Raji (cell line): ENCODE measurements at regions not wholly inside any gene's neighbourhood (a gene's known extent, or its start where the extent isn't known, plus 50 kb on each side); places are given as distances from the start of the nearest gene placed in this dataset.

Source experiments
- POLR2A ChIP-seq: IDR thresholded peaks from 2 replicates; pipeline ENCODE4 v1.6.1; 2011; ENCODE audit warnings: low read depth, low read length, control low read depth; ENCODE audit not compliant: insufficient read depth

DNA sequence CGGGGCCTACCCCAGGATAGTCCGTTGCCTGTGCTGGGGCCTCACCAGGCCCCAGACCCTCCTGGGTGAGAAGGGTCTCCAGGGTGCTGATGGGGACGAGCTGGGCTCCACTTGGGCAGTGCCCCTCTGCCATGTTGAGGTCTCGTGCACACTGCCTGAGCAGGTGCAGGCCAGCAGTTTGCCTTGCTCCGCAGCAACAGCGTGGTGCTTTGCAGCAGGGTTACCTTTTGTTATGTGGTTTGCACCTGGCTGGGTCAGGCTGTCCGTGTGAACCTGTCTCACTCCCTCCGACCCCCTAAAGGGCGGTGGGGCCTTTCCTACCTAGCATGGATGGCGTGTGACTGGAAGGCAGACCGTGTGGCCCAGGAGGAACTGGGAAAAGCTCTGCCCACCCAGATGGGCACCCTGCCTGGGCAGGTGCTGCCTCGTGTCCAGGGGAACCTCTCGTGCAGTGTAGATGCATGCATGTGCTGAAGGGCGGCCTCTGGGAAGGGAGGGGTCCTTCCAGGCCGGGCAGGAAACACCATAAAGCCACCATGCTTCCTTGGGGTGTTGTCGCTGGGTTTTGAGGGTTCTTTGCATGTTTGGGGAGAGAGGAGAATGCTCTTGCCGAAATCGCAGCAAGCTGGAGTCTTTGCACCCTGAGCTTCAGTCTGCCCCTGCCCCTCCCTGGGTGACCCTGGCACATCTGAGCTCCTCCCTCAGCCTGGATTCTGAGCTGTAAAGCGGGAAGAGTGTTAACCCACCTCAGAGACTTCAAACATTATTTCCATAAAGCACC lies 75.4 kb upstream of the PPARA start:
- TF ChIP-seq POLR2A = no peak

DNA sequence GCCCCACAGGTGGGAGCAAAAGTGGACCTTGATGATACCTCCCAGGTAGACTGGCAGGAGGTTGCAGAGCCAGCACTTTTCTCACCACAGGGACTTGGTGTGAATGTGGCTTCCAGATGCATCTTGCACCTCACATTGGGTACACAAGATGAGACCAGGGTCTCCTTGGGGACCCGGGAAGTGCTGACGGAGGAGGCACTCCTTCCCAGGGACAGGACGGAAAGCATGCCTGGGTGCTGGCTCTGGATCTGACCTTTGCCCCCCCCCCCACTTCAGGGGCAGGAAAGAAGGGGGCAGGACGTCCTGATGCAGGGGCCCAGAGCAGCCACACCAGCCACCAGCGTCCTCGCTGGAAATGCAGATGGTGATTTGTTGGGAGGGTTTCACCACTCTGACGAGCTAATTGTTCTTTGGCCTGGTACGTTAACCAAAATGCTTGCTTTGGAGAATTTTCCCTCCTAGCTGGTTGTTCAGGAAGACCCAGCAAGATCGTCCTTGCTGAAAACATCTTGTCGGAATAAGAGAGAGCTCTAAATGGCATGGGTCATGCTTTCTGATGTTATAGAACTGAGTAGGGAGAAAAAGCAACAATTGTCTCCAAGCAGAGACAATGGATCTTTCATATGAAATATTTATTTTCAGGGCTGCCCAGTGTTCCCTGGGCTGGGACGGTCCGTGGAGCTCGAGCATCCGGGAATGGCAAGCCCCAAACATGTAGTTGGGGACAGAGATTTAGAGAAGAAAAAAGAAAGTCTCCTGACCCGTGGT lies 74.4 kb upstream of the PPARA start:
- TF ChIP-seq POLR2A = no peak

DNA sequence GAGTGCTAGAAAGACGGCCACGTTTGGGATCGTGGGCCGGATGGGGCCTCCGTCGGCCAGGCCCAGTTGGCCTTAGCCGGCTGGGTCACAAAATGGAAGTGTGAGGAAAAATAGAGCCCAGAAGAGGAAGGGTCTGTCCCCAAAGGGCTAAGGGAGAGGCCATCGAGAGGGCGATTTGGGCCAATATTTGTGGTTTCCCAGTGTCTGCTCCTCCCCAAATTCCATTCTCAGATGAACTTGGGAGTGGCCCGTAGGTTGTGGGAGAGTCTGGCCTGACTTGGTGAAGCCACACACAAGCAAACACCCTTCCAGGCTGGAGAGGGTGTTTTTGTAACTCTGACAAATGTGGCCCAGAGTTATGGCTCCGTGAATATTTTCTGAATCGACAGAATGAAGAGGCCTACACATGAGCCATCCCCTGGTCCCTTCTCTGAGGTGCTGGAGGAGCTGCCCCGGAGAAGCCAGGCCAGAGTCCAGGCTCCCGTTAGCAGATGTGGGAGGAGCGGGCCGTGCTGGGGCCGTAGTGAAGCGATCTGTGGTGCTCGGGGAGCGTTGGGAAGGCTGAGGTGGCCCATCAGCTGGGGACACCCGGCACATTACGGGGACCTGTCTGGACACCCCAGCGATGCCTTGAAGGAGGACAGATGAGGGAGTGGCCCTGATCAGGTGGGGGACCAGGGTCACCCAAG lies 73.5 kb upstream of the PPARA start:
- no peak for TF ChIP-seq POLR2A

DNA sequence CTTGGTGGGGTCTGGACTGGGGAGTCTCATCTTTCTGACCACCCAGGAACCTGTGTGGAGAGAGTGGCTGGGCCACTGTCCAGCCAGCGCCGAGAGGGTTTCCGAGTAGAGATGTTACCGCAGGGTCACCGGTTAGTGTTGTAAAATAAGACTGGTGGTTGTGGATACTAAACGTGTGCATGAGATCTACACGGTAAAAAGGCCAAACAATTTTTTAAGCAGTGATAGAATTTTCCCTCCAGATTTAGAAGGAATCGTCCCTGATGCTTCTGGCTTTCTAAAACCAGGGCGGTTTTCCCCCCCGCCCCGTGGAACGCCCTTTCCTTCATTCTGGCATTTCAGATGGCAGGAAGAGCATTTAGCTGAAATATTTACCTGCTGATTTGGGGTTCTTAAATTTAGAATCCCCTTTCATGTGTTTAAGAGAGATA lies 72.6 kb upstream of the PPARA start:
- TF ChIP-seq POLR2A = no peak

DNA sequence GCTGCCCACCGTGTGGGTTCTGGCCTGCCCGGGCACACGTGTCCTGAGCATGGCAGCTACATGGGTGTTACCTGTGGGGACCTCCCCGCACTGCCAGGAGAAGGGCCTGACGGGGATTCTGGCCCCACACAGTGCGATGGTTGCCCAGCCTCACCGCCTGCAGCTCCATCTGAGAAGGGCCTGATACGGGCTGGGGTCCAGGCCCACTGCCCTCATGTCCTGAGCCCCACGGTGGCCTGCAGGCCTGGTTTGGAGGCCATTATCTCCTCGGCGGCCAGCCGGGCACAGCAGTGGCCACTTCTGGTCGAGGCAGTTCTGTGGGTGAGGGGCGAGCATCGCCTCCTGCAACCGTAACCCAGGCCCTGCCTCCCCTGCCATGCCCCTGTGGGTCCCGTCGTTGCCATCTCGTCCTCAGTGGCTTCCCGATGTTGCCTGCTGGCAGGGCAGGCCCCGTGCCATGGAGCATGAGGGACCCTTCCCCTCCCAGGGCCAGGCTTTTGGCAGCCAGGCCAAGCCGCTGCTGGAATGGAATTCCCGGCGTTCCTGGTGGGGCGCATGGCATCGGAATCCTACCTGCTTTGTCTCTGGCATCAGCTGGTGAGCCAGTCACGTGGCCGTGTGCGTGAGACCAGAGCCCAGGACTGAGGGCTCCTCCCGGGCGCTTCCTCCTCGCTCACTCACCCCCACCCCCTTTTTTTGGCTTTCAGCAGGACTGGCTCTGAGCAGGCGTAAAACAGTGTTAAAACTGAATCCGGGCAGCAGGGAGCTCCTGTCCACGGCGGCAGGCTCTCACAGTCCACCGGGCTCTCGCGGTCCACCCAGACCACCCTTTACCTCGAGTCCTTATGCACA lies 71.9 kb upstream of the PPARA start:
- TF ChIP-seq POLR2A = no peak

DNA sequence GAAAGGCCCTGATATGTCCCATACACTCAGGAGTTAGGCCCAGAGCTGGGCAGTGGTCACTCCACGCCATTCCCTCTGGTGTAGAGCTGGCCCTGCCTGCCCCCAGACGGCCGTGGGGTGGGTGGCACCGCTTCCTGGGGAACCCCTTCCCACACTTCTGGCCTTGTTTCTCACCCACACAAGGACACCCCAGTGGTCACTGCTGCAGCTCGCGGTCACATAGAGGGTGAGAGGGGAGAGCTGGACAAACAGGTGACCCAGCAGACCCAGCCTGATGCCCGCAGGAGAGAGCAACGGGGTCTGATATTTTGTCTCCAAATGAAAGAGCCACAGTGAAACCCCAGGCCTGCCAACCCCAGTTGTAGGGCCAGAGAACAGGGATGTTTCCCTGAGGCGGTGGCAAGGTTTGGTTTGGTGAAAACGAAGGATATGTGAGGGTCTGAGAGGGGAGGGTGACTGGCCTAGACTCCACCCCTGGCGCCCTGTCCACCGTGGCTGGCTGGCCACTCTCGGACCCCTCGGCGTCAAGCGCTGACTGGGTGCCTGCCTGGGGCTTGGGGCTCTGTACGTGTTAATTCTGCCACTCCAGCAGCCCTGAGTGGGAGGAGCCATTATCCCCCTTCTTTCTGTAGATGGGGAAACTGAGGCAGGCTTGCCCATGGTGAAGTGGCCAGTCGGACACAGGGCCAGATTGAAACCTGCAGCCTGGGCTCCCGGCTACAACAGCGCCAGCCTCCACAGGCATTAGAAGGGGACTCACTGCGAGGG lies 71.0 kb upstream of the PPARA start:
- no peak for TF ChIP-seq POLR2A

DNA sequence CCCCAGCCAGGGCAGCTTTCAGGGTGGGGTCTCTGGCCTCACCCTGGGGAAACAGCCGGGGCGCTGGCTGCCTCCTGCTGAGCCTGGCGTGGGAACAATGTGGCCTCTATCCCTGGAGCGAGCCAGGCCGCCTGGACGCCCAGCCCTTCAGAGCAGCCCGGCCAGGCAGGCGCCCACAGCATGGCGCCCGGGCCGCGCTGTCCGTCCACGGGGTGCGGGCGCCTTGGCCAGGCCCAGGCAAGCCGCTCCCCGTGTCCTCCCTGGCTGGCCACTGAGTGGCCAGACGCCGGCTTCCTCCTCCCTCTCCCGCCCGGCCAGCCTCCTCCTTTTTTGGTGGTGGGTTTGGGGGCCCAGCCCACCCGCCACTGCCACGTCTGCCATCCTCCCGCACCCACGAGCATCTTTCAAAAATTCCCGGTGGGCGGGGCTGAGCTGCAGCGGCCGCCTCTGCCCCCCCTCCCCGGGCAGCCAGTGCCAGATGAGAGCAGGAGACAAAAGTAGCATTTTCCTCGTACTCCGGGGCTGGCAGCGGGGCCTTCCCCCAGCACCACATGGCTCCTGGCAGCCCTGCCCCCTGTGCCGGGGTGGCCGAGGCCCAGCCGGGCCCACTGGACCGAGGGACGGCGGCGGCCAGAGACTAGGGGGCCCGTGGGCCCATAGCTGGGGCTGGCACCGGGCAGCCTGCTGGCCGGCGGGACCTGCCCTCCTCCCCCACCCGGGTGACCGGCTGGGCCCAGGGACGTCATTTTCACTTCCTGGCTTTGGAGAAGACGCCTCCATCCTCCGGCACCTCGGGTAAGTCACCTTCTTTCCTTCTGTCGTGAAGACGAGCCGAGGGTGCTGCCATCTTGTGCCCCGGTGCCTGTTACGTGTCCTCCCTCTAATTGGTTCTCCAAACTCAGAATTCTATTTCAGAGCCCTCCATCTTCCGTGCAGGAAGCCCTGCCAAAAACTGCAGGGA lies 70.2 kb upstream of the PPARA start:
- TF ChIP-seq POLR2A = no peak

DNA sequence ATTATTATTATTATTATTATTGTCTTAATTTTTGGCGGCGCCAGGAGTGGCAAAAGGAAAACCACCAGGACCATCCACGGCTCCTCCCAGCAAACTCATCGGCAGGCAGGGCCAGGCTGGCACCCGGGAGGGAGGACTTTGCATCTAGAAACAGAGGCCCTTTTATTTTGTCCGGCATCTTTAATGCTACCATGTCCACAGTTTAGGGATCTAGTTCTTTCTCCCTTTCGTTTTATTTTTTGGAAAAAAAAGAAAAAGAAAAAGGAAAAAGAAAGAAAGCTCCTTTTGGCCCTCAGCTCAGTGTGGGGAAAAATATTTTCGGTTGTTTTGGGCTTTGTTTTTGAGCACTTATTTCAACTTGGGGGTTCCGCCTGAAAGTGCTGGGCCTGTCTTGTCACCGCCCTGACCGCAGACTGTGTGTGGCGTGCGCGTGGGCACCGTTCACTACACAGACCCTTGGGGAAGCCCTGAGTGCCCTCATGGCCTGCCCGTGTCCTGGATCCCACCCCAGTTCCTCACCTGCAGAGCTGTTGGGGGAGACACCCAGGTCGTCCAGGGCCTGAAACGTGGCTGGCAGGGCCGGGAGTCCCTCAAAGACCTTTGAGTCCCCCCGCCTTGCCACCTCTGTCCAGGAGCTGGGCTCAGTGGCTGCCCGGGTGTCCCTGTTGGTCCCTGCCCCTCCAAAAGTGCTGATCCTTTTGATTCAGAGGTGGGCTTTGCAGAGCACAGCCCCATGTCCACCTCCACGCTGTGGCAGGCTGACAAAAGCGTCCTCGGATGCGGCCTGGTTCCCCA lies 69.1 kb upstream of the PPARA start:
- TF ChIP-seq POLR2A = no peak

DNA sequence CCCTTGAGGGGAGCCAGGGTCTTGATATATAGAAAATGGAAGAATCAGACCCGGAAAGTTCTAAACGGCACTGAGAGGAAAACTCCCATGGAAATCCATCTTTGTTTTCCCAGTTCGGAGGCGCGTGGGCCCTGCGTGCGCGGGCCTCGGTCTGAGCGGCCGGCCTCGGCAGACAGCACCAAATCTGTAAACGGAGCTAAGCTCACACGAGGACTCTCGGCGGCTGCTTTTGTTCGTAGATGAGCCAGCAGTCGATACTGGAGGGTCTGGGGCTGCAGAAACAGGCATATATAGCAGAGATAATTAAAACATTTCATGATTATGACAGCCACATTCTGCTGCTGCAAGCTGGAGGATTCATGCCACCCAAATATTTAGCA lies 68.5 kb upstream of the PPARA start:
- TF ChIP-seq POLR2A = no peak

DNA sequence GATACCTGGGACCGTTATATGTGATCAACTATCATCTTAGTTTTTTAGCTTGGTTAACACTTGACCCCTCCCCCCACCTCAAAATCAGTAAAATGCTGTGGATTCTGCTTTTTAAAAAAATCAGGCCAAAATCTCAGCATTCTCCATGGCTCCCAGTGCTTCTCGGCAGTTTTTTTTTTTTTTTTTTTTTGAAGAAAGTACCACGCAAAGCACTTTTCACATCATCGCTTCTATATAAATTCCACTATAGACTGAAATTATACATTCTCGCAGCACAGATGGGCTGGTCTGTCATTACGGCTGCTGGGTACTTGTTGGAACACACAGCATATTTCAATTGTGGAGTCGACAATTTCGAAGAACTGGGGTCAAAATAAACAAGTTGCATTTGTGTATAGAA lies 67.7 kb upstream of the PPARA start:
- TF ChIP-seq POLR2A = no peak

DNA sequence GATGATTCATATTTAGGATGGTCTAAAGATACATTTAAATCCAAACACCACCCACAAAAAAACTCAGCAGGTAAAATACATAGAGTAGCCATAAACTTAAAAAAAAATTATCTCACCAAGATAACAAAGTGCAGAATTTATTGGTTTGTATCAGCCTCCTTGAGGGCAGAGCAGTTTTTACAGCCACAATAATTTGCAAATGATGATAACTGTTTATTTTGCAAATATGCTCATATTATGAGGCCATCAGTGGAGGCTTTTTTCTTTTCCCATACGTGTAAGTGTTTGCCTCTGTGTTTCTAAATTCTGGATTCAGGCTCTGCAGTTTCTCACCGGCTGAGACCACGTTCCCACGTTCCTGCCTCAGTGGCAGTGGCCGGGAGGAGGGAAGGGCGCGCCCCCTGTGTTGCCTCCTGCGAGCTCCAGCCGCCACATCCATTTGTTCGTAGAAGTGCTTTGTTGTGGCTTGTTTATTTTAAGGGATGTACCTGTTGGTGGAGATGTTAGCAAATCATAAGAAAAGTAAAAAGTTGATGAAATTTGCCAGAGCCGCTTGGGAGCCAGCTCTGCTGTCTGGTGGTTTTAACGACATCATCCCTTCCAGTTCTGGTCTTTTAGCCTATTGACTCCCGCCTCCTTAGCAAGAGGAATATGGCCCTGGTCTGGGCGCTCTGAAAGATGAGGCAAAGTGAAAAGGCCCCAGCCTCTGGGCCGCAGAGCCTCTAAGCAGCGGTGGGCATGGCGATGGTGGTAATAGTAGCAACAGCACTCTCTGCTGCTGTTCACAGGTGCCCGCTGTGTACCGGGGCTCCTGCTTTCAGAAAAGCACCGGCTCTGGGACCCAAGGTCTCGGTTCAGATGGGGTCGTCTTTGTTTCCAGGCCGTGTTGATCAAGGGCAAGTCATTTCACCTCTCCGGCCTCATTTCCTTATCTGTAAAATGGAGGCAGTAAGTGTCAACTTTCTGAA lies 66.7 kb upstream of the PPARA start:
- no peak for TF ChIP-seq POLR2A
